Neural cell (in vitro differentiated cells): ENCODE measurements at regions not wholly inside any gene's neighbourhood (a gene's known extent, or its start where the extent isn't known, plus 50 kb on each side); places are given as distances from the start of the nearest gene placed in this dataset.
"Not testable (repeated sequence)": the region's sequence is repeated elsewhere in the genome, so short reads cannot be mapped to it uniquely, and the experiment has no call there.

Experiments
- H2AFZ ChIP-seq: fragments of 200-600, 300-800 bp; sonication (generic), shearing (Covaris generic); 2 replicates; pipeline ENCODE4 v1.6.0; 2014; ENCODE audit warnings: low read depth, mild to moderate bottlenecking, antibody characterized with exemption, low read length, moderate library complexity
- H3F3A ChIP-seq: fragments of 200-600 bp; shearing (Covaris generic); 2 replicates; pipeline ENCODE4 v1.6.1; 2016; ENCODE audit warnings: mild to moderate bottlenecking, moderate library complexity, mixed read lengths, antibody characterized with exemption, low read length; ENCODE audit not compliant: insufficient read depth, poor library complexity, severe bottlenecking
- H3K27ac ChIP-seq: fragments of 200-600, 300-800 bp; sonication (generic), shearing (Covaris generic); 2 replicates; pipeline ENCODE4 v1.5.1; 2014; ENCODE audit warnings: mild to moderate bottlenecking, low read length, moderate library complexity
- H3K27me3 ChIP-seq: fragments of 300-800, 200-600 bp; sonication (generic), shearing (Covaris generic); 2 replicates; pipeline ENCODE4 v1.6.0; 2014; ENCODE audit warnings: mild to moderate bottlenecking, low read depth, low read length, moderate library complexity; ENCODE audit not compliant: insufficient read depth
- H3K36me3 ChIP-seq: fragments of 300-800, 200-600 bp; sonication (generic), shearing (Covaris generic); 2 replicates; pipeline ENCODE4 v1.5.1; 2014; ENCODE audit warnings: mild to moderate bottlenecking, antibody characterized with exemption, low read length, moderate library complexity; ENCODE audit not compliant: insufficient read depth
- H3K4me2 ChIP-seq: fragments of 300-800, 200-600 bp; sonication (generic), shearing (Covaris generic); 2 replicates; pipeline ENCODE4 v1.6.0; 2014; ENCODE audit warnings: mild to moderate bottlenecking, low read length
- H3K4me3 ChIP-seq: fragments of 300-800, 200-600 bp; sonication (generic), shearing (Covaris generic); 2 replicates; pipeline ENCODE4 v1.5.1; 2014; ENCODE audit warnings: mild to moderate bottlenecking, low read length, moderate library complexity
- H3K79me2 ChIP-seq: fragments of 200-600 bp; shearing (Covaris generic); replicated peaks from 2 replicates; pipeline ENCODE4 v1.6.0; 2014; ENCODE audit warnings: mild to moderate bottlenecking, low read length, moderate library complexity; ENCODE audit not compliant: insufficient read depth
- H3K9ac ChIP-seq: fragments of 300-800, 200-600 bp; sonication (generic), shearing (Covaris generic); 2 replicates; pipeline ENCODE4 v1.6.1; 2016; ENCODE audit warnings: mild to moderate bottlenecking, low read length, mixed read lengths
- H3K9me2 ChIP-seq: fragments of 200-600 bp; shearing (Covaris generic); 2 replicates; pipeline ENCODE4 v1.6.1; 2016; ENCODE audit warnings: mild to moderate bottlenecking, low read length, mixed read lengths; ENCODE audit not compliant: insufficient read depth
- H3K9me3 ChIP-seq: fragments of 200-600, 300-800 bp; sonication (generic), shearing (Covaris generic); 2 replicates; pipeline ENCODE4 v1.6.1; 2016; ENCODE audit warnings: mild to moderate bottlenecking, mixed run types, low read length, moderate library complexity, mixed read lengths
- H4K20me1 ChIP-seq: fragments of 200-600 bp; shearing (Covaris generic); 2 replicates; pipeline ENCODE4 v1.6.1; 2016; ENCODE audit warnings: mild to moderate bottlenecking, mixed run types; ENCODE audit not compliant: insufficient read depth
- EP300 ChIP-seq: fragments of 450-650 bp; conservative IDR thresholded peaks from 2 replicates; pipeline ENCODE4 v1.6.1; 2014; ENCODE audit warnings: antibody characterized with exemption, mild to moderate bottlenecking, moderate library complexity; ENCODE audit not compliant: poor library complexity, severe bottlenecking
- EZH2 ChIP-seq: fragments of 200-600, 300-800 bp; shearing (Covaris generic), sonication (generic); IDR thresholded peaks from 2 replicates; pipeline ENCODE4 v1.6.1; 2014; ENCODE audit warnings: antibody characterized with exemption, low read length, borderline replicate concordance, mild to moderate bottlenecking; ENCODE audit not compliant: insufficient read depth, poor library complexity, severe bottlenecking
- MXI1 ChIP-seq: fragments of 450-650 bp; conservative IDR thresholded peaks from 2 replicates; pipeline ENCODE4 v1.6.1; 2014; ENCODE audit warnings: antibody characterized with exemption, mild to moderate bottlenecking; ENCODE audit not compliant: poor library complexity, severe bottlenecking
- POLR2AphosphoS5 ChIP-seq: IDR thresholded peaks from 2 replicates; pipeline ENCODE4 v1.6.1; 2012
- RAD21 ChIP-seq: fragments of 450-650 bp; conservative IDR thresholded peaks from 2 replicates; pipeline ENCODE4 v1.6.1; 2014; ENCODE audit warnings: antibody characterized with exemption, mild to moderate bottlenecking, moderate library complexity
- REST ChIP-seq: IDR thresholded peaks from 2 replicates; pipeline ENCODE4 v1.6.1; 2012; ENCODE audit warnings: borderline replicate concordance
- SMC3 ChIP-seq: fragments of 450-650 bp; conservative IDR thresholded peaks from 2 replicates; pipeline ENCODE4 v1.6.1; 2014; ENCODE audit warnings: antibody characterized with exemption, mild to moderate bottlenecking, moderate library complexity; ENCODE audit not compliant: poor library complexity
- TAF1 ChIP-seq: IDR thresholded peaks from 2 replicates; pipeline ENCODE4 v1.6.1; 2012; ENCODE audit warnings: low read depth
- TF ChIP-seq, protein P1 (sequence below): fragments of 450-650 bp; IDR thresholded peaks from 2 replicates; pipeline ENCODE4 v1.5.1; 2014; ENCODE audit warnings: antibody characterized with exemption, mild to moderate bottlenecking, moderate library complexity; ENCODE audit not compliant: poor library complexity, severe bottlenecking

DNA sequence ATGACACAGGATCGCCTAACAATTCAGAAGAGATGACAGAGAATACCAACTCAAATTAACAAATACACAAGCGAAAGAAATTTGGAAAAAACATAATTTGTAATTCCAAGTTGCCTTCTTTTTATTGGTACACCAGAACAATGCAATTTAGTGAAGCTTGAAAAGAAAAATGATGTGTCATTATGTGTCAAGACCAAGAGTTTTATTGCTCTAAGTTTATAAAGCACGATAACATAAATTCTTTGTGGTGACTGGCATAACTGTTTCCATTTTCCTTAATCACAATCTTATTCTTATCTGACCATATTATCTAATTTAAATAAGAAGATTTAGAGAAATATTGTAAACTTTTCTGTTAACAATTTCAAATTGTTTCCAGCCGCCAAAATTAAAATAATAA, 273.2 kb upstream of the TECRL start:
- Histone ChIP-seq H3K9me3 (no peaks in the 10 kb centered on the region), H4K20me1 (no peaks in the 10 kb centered on the region), H3F3A (no peaks in the 10 kb centered on the region), H3K36me3 (no peaks in the 10 kb centered on the region), H3K79me2 (no peaks in the 10 kb centered on the region), H3K27ac (no peak overlapping the region), H3K9ac (no peak overlapping the region), H3K27me3 (no peaks in the 10 kb centered on the region), H3K4me3 (no peak overlapping the region), H3K4me2 (no peak overlapping the region), H3K9me2 (no peaks in the 10 kb centered on the region), H2AFZ (no peak overlapping the region)
- TF ChIP-seq TAF1 (no peak), SMC3 (no peak), EZH2 (no peak), POLR2AphosphoS5 (no peak), EP300 (no peak), REST (no peak), MXI1 (no peak), RAD21 (no peak)
- TF ChIP-seq, protein P1, sequence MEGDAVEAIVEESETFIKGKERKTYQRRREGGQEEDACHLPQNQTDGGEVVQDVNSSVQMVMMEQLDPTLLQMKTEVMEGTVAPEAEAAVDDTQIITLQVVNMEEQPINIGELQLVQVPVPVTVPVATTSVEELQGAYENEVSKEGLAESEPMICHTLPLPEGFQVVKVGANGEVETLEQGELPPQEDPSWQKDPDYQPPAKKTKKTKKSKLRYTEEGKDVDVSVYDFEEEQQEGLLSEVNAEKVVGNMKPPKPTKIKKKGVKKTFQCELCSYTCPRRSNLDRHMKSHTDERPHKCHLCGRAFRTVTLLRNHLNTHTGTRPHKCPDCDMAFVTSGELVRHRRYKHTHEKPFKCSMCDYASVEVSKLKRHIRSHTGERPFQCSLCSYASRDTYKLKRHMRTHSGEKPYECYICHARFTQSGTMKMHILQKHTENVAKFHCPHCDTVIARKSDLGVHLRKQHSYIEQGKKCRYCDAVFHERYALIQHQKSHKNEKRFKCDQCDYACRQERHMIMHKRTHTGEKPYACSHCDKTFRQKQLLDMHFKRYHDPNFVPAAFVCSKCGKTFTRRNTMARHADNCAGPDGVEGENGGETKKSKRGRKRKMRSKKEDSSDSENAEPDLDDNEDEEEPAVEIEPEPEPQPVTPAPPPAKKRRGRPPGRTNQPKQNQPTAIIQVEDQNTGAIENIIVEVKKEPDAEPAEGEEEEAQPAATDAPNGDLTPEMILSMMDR, result no peak

GRCh38 chr4:64673121-64673520, 263.9 kb upstream of the TECRL start:
- H3K27me3 ChIP-seq, H3F3A ChIP-seq, H3K9me3 ChIP-seq, H3K4me3 ChIP-seq, H2AFZ ChIP-seq, H3K79me2 ChIP-seq, H3K9ac ChIP-seq, H3K4me2 ChIP-seq, H3K36me3 ChIP-seq, H4K20me1 ChIP-seq, H3K9me2 ChIP-seq, H3K27ac ChIP-seq: not testable (repeated sequence)

GRCh38 chr4:64670647-64671046, 261.4 kb upstream of the TECRL start:
- H2AFZ ChIP-seq, result no peak overlapping the region
- no peaks in the 10 kb centered on the region for H3K9me3 ChIP-seq
- no peak overlapping the region for H3K27ac ChIP-seq
- H3K9me2 ChIP-seq, result no peaks in the 10 kb centered on the region
- H4K20me1 ChIP-seq, result no peaks in the 10 kb centered on the region
- H3K27me3 ChIP-seq, result no peaks in the 10 kb centered on the region
- H3K4me3 ChIP-seq, result no peak overlapping the region
- no peak for TF ChIP-seq TAF1
- TF ChIP-seq MXI1, result no peak
- no peak for TF ChIP-seq RAD21
- no peak for TF ChIP-seq EP300
- no peak for TF ChIP-seq SMC3
- TF ChIP-seq REST, result no peak
- no peak for TF ChIP-seq POLR2AphosphoS5
- no peak for TF ChIP-seq EZH2
- TF ChIP-seq, protein P1, result no peak
- H3K79me2 ChIP-seq, result no peaks in the 10 kb centered on the region
- no peaks in the 10 kb centered on the region for H3K36me3 ChIP-seq
- H3K9ac ChIP-seq, result no peak overlapping the region
- no peaks in the 10 kb centered on the region for H3F3A ChIP-seq
- H3K4me2 ChIP-seq, result no peak overlapping the region
